Mesothelial cell of epicardium (in vitro differentiated cells): ENCODE measurements at regions not wholly inside any gene's neighbourhood (a gene's known extent, or its start where the extent isn't known, plus 50 kb on each side); places are given as distances from the start of the nearest gene placed in this dataset.

Experiments
- DNase-seq, 2 experiments: peaks; one replicate each; pipeline ENCODE4 v3.0.0; 2021; ENCODE audit warnings: low spot score in 2 of 2; ENCODE audit not compliant: unreplicated experiment in 2 of 2
- H3K27ac Mint-ChIP-seq: 2 replicates; pipeline ENCODE4 v1.8.0; 2021; ENCODE audit warnings: mixed read lengths
- H3K27me3 Mint-ChIP-seq: 2 replicates; pipeline ENCODE4 v1.8.0; 2021; ENCODE audit warnings: low read depth, mixed read lengths
- H3K36me3 Mint-ChIP-seq: 2 replicates; pipeline ENCODE4 v1.8.0; 2021; ENCODE audit warnings: mixed read lengths
- H3K4me1 Mint-ChIP-seq: 2 replicates; pipeline ENCODE4 v1.8.0; 2021; ENCODE audit warnings: mixed read lengths
- H3K4me3 Mint-ChIP-seq: 2 replicates; pipeline ENCODE4 v1.8.0; 2021; ENCODE audit warnings: mild to moderate bottlenecking, moderate library complexity, mixed read lengths
- H3K9me3 Mint-ChIP-seq: 2 replicates; pipeline ENCODE4 v1.8.0; 2021; ENCODE audit warnings: mixed read lengths
- TF ChIP-seq, protein P1 (sequence below): fragments of 200-600 bp; sonication (generic); IDR thresholded peaks from one replicate; pipeline ENCODE4 v1.5.0; 2021; ENCODE audit warnings: antibody characterized with exemption; ENCODE audit not compliant: unreplicated experiment

DNA sequence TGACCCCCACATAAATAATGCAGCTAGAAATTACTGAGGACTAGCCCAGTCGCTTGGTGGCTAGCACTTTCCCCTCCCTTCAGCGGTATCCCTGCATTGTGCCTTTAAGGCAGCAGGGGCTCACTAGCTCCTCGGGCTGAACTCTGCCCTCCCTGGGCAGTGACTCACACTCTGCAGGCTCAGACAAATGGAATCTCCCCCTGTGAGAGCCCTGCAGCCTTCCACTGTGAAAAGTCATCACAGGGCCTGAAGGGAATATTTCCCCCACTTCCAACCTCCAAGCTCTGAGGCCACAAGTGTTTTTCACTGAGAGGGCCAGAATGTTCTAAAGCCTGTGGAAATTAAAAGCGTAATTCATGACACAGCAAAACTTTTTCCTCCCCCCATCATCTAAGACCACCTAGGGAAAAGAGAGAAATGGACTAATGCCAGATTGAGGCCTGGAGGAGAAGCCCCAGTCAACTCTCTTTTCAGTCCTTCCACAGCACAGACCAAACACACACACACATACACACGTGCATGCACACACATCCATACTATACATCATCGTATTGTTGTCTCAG is 93.6 kb upstream of the COL1A2 start:
- peak in 1 of 2 experiments; percentile 45 for DNase-seq
- no peaks in the 10 kb centered on the region for H3K27me3 Mint-ChIP-seq
- H3K4me3 Mint-ChIP-seq: peak overlapping the region; percentile 20
- no peaks in the 10 kb centered on the region for H3K36me3 Mint-ChIP-seq
- TF ChIP-seq, protein P1, sequence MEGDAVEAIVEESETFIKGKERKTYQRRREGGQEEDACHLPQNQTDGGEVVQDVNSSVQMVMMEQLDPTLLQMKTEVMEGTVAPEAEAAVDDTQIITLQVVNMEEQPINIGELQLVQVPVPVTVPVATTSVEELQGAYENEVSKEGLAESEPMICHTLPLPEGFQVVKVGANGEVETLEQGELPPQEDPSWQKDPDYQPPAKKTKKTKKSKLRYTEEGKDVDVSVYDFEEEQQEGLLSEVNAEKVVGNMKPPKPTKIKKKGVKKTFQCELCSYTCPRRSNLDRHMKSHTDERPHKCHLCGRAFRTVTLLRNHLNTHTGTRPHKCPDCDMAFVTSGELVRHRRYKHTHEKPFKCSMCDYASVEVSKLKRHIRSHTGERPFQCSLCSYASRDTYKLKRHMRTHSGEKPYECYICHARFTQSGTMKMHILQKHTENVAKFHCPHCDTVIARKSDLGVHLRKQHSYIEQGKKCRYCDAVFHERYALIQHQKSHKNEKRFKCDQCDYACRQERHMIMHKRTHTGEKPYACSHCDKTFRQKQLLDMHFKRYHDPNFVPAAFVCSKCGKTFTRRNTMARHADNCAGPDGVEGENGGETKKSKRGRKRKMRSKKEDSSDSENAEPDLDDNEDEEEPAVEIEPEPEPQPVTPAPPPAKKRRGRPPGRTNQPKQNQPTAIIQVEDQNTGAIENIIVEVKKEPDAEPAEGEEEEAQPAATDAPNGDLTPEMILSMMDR: no peak
- H3K27ac Mint-ChIP-seq: peak overlapping the region; percentile 94
- peaks cover 5% of the 10 kb centered on the region for H3K9me3 Mint-ChIP-seq
- peaks cover 55% of the 10 kb centered on the region for H3K4me1 Mint-ChIP-seq

DNA sequence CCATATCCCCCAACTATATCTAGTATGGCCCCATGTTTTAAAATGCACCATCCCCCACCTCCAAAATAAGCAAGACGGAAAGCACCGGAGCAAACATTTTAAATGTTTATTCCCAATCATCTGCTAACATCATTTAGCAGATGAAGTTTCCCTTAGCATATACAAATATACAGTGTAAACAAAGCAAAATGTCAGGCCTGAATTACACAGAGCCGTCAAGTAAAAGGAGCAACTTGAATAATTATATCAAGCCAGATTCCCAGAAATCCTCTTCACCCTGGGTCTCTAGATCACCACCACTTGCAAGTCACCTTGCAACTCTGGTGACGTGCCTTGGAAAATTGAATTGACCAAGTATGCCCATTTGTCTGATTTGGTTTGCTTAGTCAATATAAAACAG is 91.6 kb upstream of the COL1A2 start:
- H3K4me3 Mint-ChIP-seq: peak overlapping the region; percentile 9
- H3K27me3 Mint-ChIP-seq: no peaks in the 10 kb centered on the region
- TF ChIP-seq, protein P1: no peak
- peaks cover 8% of the 10 kb centered on the region for H3K9me3 Mint-ChIP-seq
- peaks cover 44% of the 10 kb centered on the region for H3K4me1 Mint-ChIP-seq
- no peaks in the 10 kb centered on the region for H3K36me3 Mint-ChIP-seq
- no peak for DNase-seq
- peak overlapping the region; percentile 94 for H3K27ac Mint-ChIP-seq

DNA sequence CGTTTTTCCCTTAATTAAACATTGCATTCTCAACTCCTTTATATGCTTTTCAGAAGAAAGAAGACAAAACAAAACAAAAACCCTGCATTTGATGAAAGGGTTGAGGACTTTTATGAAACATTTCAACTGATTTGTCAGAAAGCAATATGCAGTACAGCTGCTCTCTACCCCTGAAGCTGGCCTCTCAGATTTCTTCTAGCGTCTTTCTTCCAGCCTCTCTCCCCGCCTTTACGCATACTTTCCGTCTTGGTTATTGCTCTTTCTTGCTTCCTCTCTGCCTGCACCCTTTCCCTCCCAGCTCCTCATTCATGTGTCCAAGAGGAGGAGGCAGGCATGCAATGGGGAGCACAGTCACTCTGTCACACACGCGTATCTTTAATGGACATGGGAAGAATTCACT is 91.0 kb upstream of the COL1A2 start:
- H3K4me1 Mint-ChIP-seq: peaks cover 44% of the 10 kb centered on the region
- TF ChIP-seq, protein P1: no peak
- no peak for DNase-seq
- peaks cover 8% of the 10 kb centered on the region for H3K9me3 Mint-ChIP-seq
- H3K27ac Mint-ChIP-seq: peak overlapping the region; percentile 94
- peak overlapping the region; percentile 40 for H3K4me3 Mint-ChIP-seq
- no peaks in the 10 kb centered on the region for H3K27me3 Mint-ChIP-seq
- no peaks in the 10 kb centered on the region for H3K36me3 Mint-ChIP-seq

- no peaks in the 10 kb centered on the region for H3K27me3 Mint-ChIP-seq
- H3K4me3 Mint-ChIP-seq: no peak overlapping the region
- peaks cover 15% of the 10 kb centered on the region for H3K9me3 Mint-ChIP-seq
- DNase-seq: no peak
- H3K27ac Mint-ChIP-seq: peak overlapping the region; percentile 94
- TF ChIP-seq, protein P1: no peak
- peaks cover 5% of the 10 kb centered on the region for H3K36me3 Mint-ChIP-seq
- peaks cover 47% of the 10 kb centered on the region for H3K4me1 Mint-ChIP-seq
Measured at GRCh38 chr7:94304878-94305277, 89.8 kb upstream of the COL1A2 start.

DNA sequence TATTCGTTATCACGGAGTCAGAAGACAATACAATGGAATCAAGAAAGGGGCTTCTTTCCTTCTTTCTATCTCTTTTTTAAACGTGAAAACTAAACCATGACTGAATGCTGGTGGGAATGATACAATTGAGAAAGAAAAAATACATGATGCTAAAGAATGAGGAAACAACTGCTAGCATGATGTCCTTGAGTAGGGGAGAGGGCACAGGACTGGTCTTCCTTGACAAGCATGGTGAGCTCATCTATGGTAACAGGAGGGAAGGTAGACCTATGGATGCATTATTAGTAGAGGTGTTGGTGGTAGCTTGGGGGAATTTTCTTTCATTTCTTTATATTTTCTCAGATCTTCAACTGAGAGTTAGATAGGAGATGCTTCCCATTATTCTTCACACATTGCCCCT is 88.9 kb upstream of the COL1A2 start:
- H3K9me3 Mint-ChIP-seq: peaks cover 16% of the 10 kb centered on the region
- no peaks in the 10 kb centered on the region for H3K27me3 Mint-ChIP-seq
- H3K27ac Mint-ChIP-seq: no peak overlapping the region
- H3K4me3 Mint-ChIP-seq: no peak overlapping the region
- DNase-seq: no peak
- H3K4me1 Mint-ChIP-seq: peaks cover 40% of the 10 kb centered on the region
- TF ChIP-seq, protein P1: no peak
- peaks cover 5% of the 10 kb centered on the region for H3K36me3 Mint-ChIP-seq
